HUES48 (cell line): ENCODE measurements at regions not wholly inside any gene's neighbourhood (a gene's known extent, or its start where the extent isn't known, plus 50 kb on each side); places are given as distances from the start of the nearest gene placed in this dataset.
A peak's percentile ranks its signal among the peaks of the same experiment; 100 is the strongest.

ENCODE experiments used
- H3K27ac ChIP-seq: one replicate; pipeline ENCODE4 v1.7.0; 2013; ENCODE audit warnings: low read depth, low read length, inconsistent platforms
- H3K27me3 ChIP-seq: 2 replicates; pipeline ENCODE4 v1.6.1; 2013; ENCODE audit warnings: mild to moderate bottlenecking, low read length; ENCODE audit not compliant: control insufficient read depth, insufficient read depth
- H3K36me3 ChIP-seq: 2 replicates; pipeline ENCODE4 v1.6.1; 2013; ENCODE audit warnings: low read length; ENCODE audit not compliant: control insufficient read depth, insufficient read depth
- H3K4me1 ChIP-seq: 2 replicates; pipeline ENCODE4 v1.6.1; 2013; ENCODE audit warnings: mild to moderate bottlenecking, low read length; ENCODE audit not compliant: control insufficient read depth, insufficient read depth
- H3K4me3 ChIP-seq: 2 replicates; pipeline ENCODE4 v1.5.1; 2013; ENCODE audit warnings: mild to moderate bottlenecking, low read depth, low read length
- H3K9ac ChIP-seq: 2 replicates; pipeline ENCODE4 v1.6.1; 2013; ENCODE audit warnings: mild to moderate bottlenecking, low read depth, low read length, moderate library complexity
- H3K9me3 ChIP-seq: 2 replicates; pipeline ENCODE4 v1.6.1; 2013; ENCODE audit warnings: low read length; ENCODE audit not compliant: control insufficient read depth, insufficient read depth

DNA sequence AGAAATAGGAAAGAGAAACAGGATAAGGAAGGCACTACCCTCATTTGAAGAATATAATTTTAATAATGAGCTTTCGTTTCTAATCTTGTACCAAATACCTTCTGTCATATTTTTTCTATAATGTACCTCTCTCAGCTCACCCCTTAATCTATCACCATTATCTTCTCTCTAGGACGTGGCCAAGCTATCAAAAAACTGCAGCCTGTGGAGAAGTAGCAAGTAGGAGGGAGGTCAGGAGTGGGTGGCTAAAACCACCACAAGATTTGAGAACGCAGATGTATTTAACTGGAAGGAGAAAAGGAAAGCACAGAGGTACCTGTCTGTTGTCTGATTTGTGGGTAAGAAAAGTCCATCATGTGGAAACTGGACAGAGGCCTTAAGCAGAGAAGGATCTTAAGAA lies 576.7 kb upstream of the DIPK2B start:
- Histone ChIP-seq H3K9me3 (no peaks in the 10 kb centered on the region), H3K27me3 (no peaks in the 10 kb centered on the region), H3K36me3 (peaks cover 41% of the 10 kb centered on the region), H3K4me3 (no peak overlapping the region), H3K9ac (no peak overlapping the region), H3K27ac (no peak overlapping the region), H3K4me1 (peaks cover 52% of the 10 kb centered on the region)

DNA sequence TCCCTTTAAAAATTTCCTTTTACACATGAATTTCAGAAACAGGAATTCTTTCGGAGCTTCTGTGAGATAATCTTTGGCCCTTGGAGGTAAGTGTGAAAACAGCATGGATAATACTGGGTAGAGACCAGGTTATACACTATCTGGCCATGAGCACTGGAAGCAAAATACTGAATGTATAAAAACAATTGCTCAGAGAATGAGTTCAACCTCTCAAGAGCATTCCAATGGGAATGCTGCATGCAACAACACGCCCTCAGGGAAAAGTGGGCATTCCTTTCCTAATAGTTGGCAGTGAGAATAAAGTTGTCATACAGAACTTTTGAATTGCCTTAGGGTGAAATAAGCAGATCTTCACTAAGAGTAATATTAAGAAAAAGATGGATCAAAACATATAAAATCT lies 574.8 kb upstream of the DIPK2B start:
- H3K9ac ChIP-seq: no peak overlapping the region
- H3K27me3 ChIP-seq: no peaks in the 10 kb centered on the region
- H3K9me3 ChIP-seq: no peaks in the 10 kb centered on the region
- no peak overlapping the region for H3K4me3 ChIP-seq
- peaks cover 59% of the 10 kb centered on the region for H3K4me1 ChIP-seq
- peaks cover 49% of the 10 kb centered on the region for H3K36me3 ChIP-seq
- peak overlapping the region; percentile 40 for H3K27ac ChIP-seq

- Histone ChIP-seq H3K27ac (peak overlapping the region; percentile 40), H3K4me3 (no peak overlapping the region), H3K27me3 (no peaks in the 10 kb centered on the region)
Observed at GRCh38 chrX:45774961-45775360, 574.3 kb upstream of the DIPK2B start.

DNA sequence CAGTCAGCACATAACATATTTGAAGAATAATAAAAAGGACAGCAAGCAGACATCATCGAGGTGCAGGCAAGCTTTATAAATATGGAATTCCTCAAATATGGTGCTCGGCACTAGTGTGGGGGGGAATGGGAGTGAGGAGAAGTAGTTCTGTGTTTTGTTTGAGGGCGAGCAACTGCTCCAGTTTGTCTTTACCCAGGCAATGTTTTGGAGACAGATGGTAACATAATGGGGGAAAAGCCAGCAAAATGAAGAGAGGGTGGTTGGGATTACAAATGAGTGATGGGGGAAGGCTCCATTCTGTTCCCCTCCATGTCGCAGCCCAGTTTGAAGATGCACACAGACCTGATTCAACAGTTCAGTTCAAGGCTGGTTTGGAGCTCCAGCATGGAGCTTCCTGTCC lies 572.9 kb upstream of the DIPK2B start:
- no peak overlapping the region for H3K9ac ChIP-seq
- H3K36me3 ChIP-seq: peaks cover 57% of the 10 kb centered on the region
- H3K27me3 ChIP-seq: no peaks in the 10 kb centered on the region
- H3K9me3 ChIP-seq: no peaks in the 10 kb centered on the region
- peaks cover 70% of the 10 kb centered on the region for H3K4me1 ChIP-seq
- no peak overlapping the region for H3K27ac ChIP-seq
- H3K4me3 ChIP-seq: no peak overlapping the region

More at GRCh38 chrX:45774961-45775360, 574.3 kb upstream of the DIPK2B start:
- Histone ChIP-seq H3K9ac (no peak overlapping the region), H3K9me3 (no peaks in the 10 kb centered on the region), H3K36me3 (peaks cover 49% of the 10 kb centered on the region), H3K4me1 (peaks cover 63% of the 10 kb centered on the region)

DNA sequence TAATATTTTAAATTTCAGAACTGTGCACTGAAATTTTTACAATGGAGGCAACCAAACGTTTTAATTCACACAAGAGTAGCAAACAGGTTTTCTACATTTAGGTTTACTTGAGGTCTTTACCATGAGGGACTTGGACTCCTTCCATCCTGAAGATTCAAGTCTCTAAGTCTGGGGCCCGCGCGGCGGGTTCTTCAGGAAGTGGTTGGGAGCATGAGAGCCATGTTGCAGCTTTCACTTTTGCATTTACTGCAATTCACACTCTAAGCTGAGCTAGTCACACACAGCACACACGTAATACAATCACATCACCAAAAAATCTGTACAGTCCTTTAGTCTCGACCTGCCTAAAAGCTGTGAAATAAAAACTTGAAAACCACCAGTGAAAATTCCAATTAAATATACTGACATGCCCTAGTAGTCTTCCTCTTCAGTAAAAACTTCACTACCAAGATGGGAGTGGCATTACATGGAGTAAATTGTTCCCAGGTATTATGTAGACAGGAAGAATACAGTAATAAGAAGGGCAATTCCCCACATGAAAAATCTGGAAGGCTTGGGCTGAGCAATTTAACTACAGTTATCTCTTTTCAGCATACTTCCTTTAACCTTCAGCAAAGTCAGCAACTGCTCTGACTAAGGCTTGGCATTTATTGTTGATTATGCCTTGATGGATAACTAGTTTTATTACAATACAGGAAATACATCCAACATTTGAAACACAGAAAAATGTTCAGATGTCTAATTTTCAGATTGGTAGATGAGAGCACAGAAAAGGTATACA lies 571.1 kb upstream of the DIPK2B start:
- no peak overlapping the region for H3K27ac ChIP-seq
- no peak overlapping the region for H3K9ac ChIP-seq
- no peaks in the 10 kb centered on the region for H3K9me3 ChIP-seq
- H3K4me3 ChIP-seq: no peak overlapping the region
- peaks cover 68% of the 10 kb centered on the region for H3K4me1 ChIP-seq
- H3K27me3 ChIP-seq: no peaks in the 10 kb centered on the region
- peaks cover 65% of the 10 kb centered on the region for H3K36me3 ChIP-seq

DNA sequence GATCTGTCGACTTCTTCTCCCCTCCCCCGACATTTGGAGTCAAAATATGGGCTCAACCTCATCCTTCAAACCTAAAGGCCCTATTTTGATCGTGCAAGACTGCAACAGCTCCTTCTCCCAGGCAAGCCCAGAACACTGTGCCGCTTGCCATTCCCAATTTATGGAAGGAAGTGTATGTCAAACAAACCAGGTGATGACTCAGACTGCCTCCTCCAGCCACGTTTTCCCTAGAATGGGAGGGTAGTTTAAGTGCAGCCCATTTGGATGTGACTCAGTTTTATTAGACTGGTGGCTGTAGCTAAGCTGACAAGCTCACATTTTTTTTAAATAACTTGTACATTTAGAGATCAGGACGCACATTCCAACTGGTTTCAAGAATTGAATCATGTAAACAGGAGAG lies 570.4 kb upstream of the DIPK2B start:
- Histone ChIP-seq H3K4me3 (no peak overlapping the region; the same call in 1 of the 2 replicates), H3K27me3 (no peaks in the 10 kb centered on the region), H3K9ac (no peak overlapping the region), H3K4me1 (peaks cover 68% of the 10 kb centered on the region), H3K27ac (no peak overlapping the region), H3K9me3 (no peaks in the 10 kb centered on the region), H3K36me3 (peaks cover 69% of the 10 kb centered on the region)

GRCh38 chrX:45769761-45770582 lies 569.3 kb upstream of the DIPK2B start:
- Histone ChIP-seq H3K9me3 (no peaks in the 10 kb centered on the region), H3K27me3 (no peaks in the 10 kb centered on the region), H3K27ac (no peak overlapping the region), H3K9ac (no peak overlapping the region), H3K4me1 (peaks cover 64% of the 10 kb centered on the region), H3K36me3 (peaks cover 65% of the 10 kb centered on the region), H3K4me3 (no peak overlapping the region; the same call in 1 of the 2 replicates)

GRCh38 chrX:45768666-45769236 lies 568.1 kb upstream of the DIPK2B start:
- Histone ChIP-seq H3K27me3 (no peaks in the 10 kb centered on the region), H3K36me3 (peaks cover 66% of the 10 kb centered on the region), H3K9ac (no peak overlapping the region; the same call in 1 of the 2 replicates), H3K4me1 (peaks cover 57% of the 10 kb centered on the region), H3K4me3 (no peak overlapping the region; the same call in 1 of the 2 replicates), H3K9me3 (no peaks in the 10 kb centered on the region), H3K27ac (no peak overlapping the region)

DNA sequence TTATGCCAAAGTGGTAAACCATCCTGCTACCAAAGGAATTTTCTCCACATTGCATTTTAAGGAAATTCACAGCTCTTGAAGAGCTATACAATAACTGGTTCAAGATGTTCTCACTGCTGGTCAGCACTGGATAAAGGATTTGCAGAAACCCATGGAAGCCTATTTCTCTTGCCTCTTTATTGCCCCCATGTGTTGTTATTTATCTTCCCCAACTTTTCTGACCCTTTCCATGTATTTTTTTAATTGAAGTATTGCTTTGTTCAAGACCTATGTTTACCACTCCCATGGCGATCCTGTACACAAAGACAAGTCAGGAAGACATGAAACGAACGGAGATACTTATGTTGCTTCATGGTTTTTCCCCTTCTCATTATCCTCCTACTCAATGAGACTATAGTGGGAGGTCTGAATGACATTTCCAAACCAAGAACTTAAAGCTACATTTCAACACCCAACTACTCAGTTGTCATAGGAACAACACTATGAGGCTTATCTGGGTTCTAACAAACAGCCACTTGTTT lies 566.4 kb upstream of the DIPK2B start:
- Histone ChIP-seq H3K9ac (no peak overlapping the region), H3K4me3 (no peak overlapping the region), H3K36me3 (peaks cover 64% of the 10 kb centered on the region)

GRCh38 chrX:45765767-45766166 lies 565.1 kb upstream of the DIPK2B start:
- no peak overlapping the region for H3K27ac ChIP-seq
- no peaks in the 10 kb centered on the region for H3K27me3 ChIP-seq
- H3K4me3 ChIP-seq: no peak overlapping the region
- peaks cover 66% of the 10 kb centered on the region for H3K36me3 ChIP-seq
- peaks cover 35% of the 10 kb centered on the region for H3K4me1 ChIP-seq
- no peaks in the 10 kb centered on the region for H3K9me3 ChIP-seq
- H3K9ac ChIP-seq: no peak overlapping the region

More for the DNA sequence above, 566.4 kb upstream of the DIPK2B start:
- Histone ChIP-seq H3K27ac (no peak overlapping the region), H3K27me3 (no peaks in the 10 kb centered on the region), H3K4me1 (peaks cover 42% of the 10 kb centered on the region), H3K9me3 (no peaks in the 10 kb centered on the region)
